HCT116 (cell line): ENCODE measurements at regions not wholly inside any gene's neighbourhood (a gene's known extent, or its start where the extent isn't known, plus 50 kb on each side); places are given as distances from the start of the nearest gene placed in this dataset.

Experiments used
- ATF3 ChIP-seq: IDR thresholded peaks from 2 replicates; pipeline ENCODE4 v1.6.1; 2012
- CTCF ChIP-seq, 3 experiments: fragments of 200-600 bp in 1 of 3; sonication (generic) in 1 of 3; IDR thresholded peaks in 2 of 3; conservative IDR thresholded peaks in 1 of 3; 2 replicates each; pipeline ENCODE4 v1.5.1; 2012 to 2017; ENCODE audit warnings: low read depth in 2 of 3, low read length in 2 of 3, antibody characterized with exemption in 1 of 3, borderline replicate concordance in 1 of 3, control low read depth in 1 of 3, mild to moderate bottlenecking in 1 of 3, mixed read lengths in 1 of 3, mixed run types in 1 of 3, moderate library complexity in 1 of 3; ENCODE audit not compliant: insufficient read depth in 1 of 3

DNA sequence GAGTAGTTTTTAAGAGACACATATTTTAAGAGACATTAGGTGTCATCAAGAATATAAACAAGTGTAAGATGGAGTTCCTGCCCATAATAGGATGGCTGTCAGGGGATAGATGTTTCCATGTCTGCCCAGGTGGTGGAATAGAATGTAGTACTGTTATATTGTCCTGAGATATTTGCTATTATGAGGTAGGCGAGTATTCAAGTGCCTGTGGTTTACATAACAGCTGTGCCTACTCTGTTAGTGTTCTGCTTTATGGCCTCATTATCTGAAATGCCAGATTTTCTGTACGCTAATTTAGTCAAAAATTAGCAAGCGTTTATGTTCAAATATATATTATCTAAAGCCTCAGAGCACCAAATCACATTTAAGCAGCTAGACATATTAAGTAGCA, 360.2 kb upstream of the ROPN1 start:
- TF ChIP-seq ATF3 (no peak), CTCF (IDR thresholded peaks at IDR 0.05 in 2 of 3, conservative IDR thresholded peaks at IDR 0.05 in 1 of 3; ENCODE audit: borderline replicate concordance in 1 of 3, insufficient read depth in 1 of 3, low read depth in 2 of 3, low read length in 2 of 3) (no peak)
